ENCODE measurements at regions not wholly inside any gene's neighbourhood (a gene's known extent, or its start where the extent isn't known, plus 50 kb on each side); places are given as distances from the start of the nearest gene placed in this dataset.

GRCh38 chr20:50449738-50450492, 60.3 kb upstream of the PTPN1 start:
- Histone ChIP-seq H3K4me2 (ENCODE audit: insufficient read depth, low read length) (no peak overlapping the region), H2AFZ (ENCODE audit: low read depth, low read length) (no peak overlapping the region), H3K9ac (replicated peaks; ENCODE audit: extremely low read depth, insufficient read depth, low read length) (no peak overlapping the region), H3K79me2 (ENCODE audit: control insufficient read depth, insufficient read depth, low read length) (no peaks in the 10 kb centered on the region), H3K4me3 (replicated peaks in 1 of 3; ENCODE audit: insufficient read depth in 1 of 3, low read depth in 1 of 3, low read length in 3 of 3) (no peak overlapping the region), H3K27ac (ENCODE audit: insufficient read depth, low read depth, low read length) (no peak overlapping the region), H3K9me1 (replicated peaks; ENCODE audit: control insufficient read depth, extremely low read depth, insufficient read depth, low read length) (no peaks in the 10 kb centered on the region), H3K27me3 (ENCODE audit: control insufficient read depth in 2 of 2, insufficient read depth in 2 of 2, low read length in 2 of 2) (peaks cover 3 to 9% of the 10 kb centered on the region in 2 experiments), H3K36me3 (ENCODE audit: control insufficient read depth in 2 of 2, extremely low read depth in 1 of 2, insufficient read depth in 2 of 2, low read length in 2 of 2) (no peaks in the 10 kb centered on the region), H4K20me1 (replicated peaks; ENCODE audit: control insufficient read depth, extremely low read depth, insufficient read depth, low read length) (no peaks in the 10 kb centered on the region), H3K4me1 (ENCODE audit: control insufficient read depth, extremely low read depth, insufficient read depth, low read length) (peaks cover 20% of the 10 kb centered on the region), H3K9me3 (replicated peaks; ENCODE audit: control insufficient read depth, insufficient read depth, low read length) (no peaks in the 10 kb centered on the region)
- BruUV-seq (replicated peaks) = no TSS peak
- POLR2A ChIA-PET = no interaction called here
- CTCF ChIA-PET = interaction anchor here (1.1 kb wide), 1 partner anchor 258 kb away, joined by 3 read pairs; no protein-coding TSS in a partner anchor
- FAIRE-seq (no peak), DNase-seq (ENCODE audit: low read depth, low spot score) (no peak)
- dilution Hi-C loops (cut with MboI; ENCODE audit: extremely low pct_ligation_motif_present, low sequenced_read_pairs) = no loop called here
- intact Hi-C loops (cut with micrococcal nuclease) = no loop called here
- TF ChIP-seq JUN (IDR thresholded peaks at IDR 0.05; ENCODE audit: borderline replicate concordance, insufficient read depth, insufficient read length, low read depth) (no peak), MYC (IDR thresholded peaks at IDR 0.05; ENCODE audit: low read depth, low read length) (no peak), FOS (IDR thresholded peaks at IDR 0.05; ENCODE audit: borderline replicate concordance, insufficient read depth, low read length) (no peak), EZH2 (IDR thresholded peaks at IDR 0.05; ENCODE audit: borderline replicate concordance, low read depth, low read length, severe bottlenecking) (no peak), POLR2AphosphoS5 (IDR thresholded peaks at IDR 0.05; ENCODE audit: insufficient read depth, low read depth, low read length) (no peak), GATA2 (IDR thresholded peaks at IDR 0.05; ENCODE audit: insufficient read depth, insufficient read length, low read depth, low read length) (no peak), POLR2A (IDR thresholded peaks at IDR 0.05; ENCODE audit: low read depth, low read length) (no peak)
- TF ChIP-seq, protein P1, sequence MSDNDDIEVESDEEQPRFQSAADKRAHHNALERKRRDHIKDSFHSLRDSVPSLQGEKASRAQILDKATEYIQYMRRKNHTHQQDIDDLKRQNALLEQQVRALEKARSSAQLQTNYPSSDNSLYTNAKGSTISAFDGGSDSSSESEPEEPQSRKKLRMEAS (IDR thresholded peaks at IDR 0.05; ENCODE audit: insufficient read depth, insufficient read length) = no peak
- TF ChIP-seq, protein P2, sequence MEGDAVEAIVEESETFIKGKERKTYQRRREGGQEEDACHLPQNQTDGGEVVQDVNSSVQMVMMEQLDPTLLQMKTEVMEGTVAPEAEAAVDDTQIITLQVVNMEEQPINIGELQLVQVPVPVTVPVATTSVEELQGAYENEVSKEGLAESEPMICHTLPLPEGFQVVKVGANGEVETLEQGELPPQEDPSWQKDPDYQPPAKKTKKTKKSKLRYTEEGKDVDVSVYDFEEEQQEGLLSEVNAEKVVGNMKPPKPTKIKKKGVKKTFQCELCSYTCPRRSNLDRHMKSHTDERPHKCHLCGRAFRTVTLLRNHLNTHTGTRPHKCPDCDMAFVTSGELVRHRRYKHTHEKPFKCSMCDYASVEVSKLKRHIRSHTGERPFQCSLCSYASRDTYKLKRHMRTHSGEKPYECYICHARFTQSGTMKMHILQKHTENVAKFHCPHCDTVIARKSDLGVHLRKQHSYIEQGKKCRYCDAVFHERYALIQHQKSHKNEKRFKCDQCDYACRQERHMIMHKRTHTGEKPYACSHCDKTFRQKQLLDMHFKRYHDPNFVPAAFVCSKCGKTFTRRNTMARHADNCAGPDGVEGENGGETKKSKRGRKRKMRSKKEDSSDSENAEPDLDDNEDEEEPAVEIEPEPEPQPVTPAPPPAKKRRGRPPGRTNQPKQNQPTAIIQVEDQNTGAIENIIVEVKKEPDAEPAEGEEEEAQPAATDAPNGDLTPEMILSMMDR (IDR thresholded peaks at IDR 0.05; ENCODE audit: extremely low read depth in 1 of 2, insufficient read depth in 1 of 2, low read depth in 1 of 2, low read length in 2 of 2) = no peak

Data from endothelial cell of umbilical vein (primary cell).